ENCODE measurements at regions not wholly inside any gene's neighbourhood (a gene's known extent, or its start where the extent isn't known, plus 50 kb on each side); places are given as distances from the start of the nearest gene placed in this dataset.
A peak's percentile ranks its signal among the peaks of the same experiment; 100 is the strongest.

DNA sequence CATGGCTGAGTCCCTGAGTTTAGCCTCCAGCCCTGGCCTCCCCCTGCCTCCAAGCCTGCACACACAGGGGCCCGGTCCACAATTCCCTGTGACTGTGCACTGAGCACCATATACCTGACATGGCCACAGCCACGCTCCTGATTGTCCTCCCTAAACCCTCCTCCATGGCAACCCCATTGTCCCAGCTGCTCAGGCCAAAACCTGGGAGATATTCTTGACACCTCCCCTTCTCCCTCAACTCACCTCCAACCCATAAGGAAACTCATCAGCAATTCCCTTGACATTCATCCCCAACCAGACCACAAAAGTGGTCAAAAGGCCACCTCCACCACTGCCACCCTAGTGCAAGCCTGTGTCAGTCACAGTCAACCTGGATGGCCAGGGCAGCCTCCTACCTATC, 107.5 kb upstream of the MVB12B start:
- H2BK15ac ChIP-seq (ENCODE audit: low read length), result no peak overlapping the region
- no peaks in the 10 kb centered on the region for H3K23me2 ChIP-seq (ENCODE audit: low read depth, low read length)
- DNase-seq (ENCODE audit: low read depth in 1 of 2, low spot score in 2 of 2), result no peak
- ChIA-PET CTCF (ENCODE audit: partially characterized antibody) (interaction anchor here (0.7 to 1.0 kb wide), 2 partner anchors 9 to 69 kb away, joined by 3 read pairs; no protein-coding TSS in a partner anchor), POLR2A (ENCODE audit: partially characterized antibody) (no interaction called here)
- H3K79me1 ChIP-seq (ENCODE audit: low read depth, low read length), result no peaks in the 10 kb centered on the region
- no peaks in the 10 kb centered on the region for H3K36me3 ChIP-seq (ENCODE audit: control insufficient read depth in 2 of 4, insufficient read depth in 4 of 4, low read length in 3 of 4)
- no peak overlapping the region for H3K4ac ChIP-seq (replicated peaks; ENCODE audit: insufficient read length, low read depth, low read length)
- no peak overlapping the region for H2BK20ac ChIP-seq (ENCODE audit: low read length)
- H3K56ac ChIP-seq (replicated peaks; ENCODE audit: insufficient read length, low read depth, low read length), result no peak overlapping the region
- no peak overlapping the region for H2AFZ ChIP-seq (ENCODE audit: low read length)
- no peak overlapping the region for H4K91ac ChIP-seq (replicated peaks; ENCODE audit: insufficient read length, low read length)
- FAIRE-seq, result no peak
- no peak overlapping the region for H3K27ac ChIP-seq (ENCODE audit: low read depth, low read length)
- H2AK5ac ChIP-seq (ENCODE audit: low read depth, low read length), result 0 out of 2 replicates have a peak overlapping the region, but pooled peaks have one; percentile 13
- WGBS, 2 experiments (ENCODE audit: extremely low coverage in 1 of 2, insufficient coverage in 1 of 2, insufficient read length in 1 of 2, insufficient replicate concordance in 2 of 2, low coverage in 1 of 2, low lambda C conversion rate in 2 of 2, missing lambda C conversion rate in 1 of 2), result 100% methylated on average over 2 of the region's 2 CpGs; no CpG with 5 or more reads in 1 of the 2 experiments
- H3K9ac ChIP-seq (replicated peaks in 1 of 4; ENCODE audit: extremely low read depth in 1 of 4, low read depth in 3 of 4, low read length in 3 of 4), result no peak overlapping the region
- H3K18ac ChIP-seq (ENCODE audit: extremely low read depth, low read length), result no peak overlapping the region
- no peak overlapping the region for H3K14ac ChIP-seq (ENCODE audit: insufficient read length)
- H2BK12ac ChIP-seq (ENCODE audit: low read depth, low read length), result no peak overlapping the region
- peaks cover 2 to 7% (median 3%) of the 10 kb centered on the region in 4 experiments; a peak in 6 of 7 replicates for H3K4me1 ChIP-seq (replicated peaks in 1 of 4; ENCODE audit: control insufficient read depth in 3 of 4, insufficient read depth in 4 of 4, low read length in 3 of 4)
- H3K23ac ChIP-seq (ENCODE audit: insufficient read length), result no peak overlapping the region
- no peaks in the 10 kb centered on the region for H3K9me3 ChIP-seq (ENCODE audit: insufficient read depth in 2 of 2, low read depth in 1 of 2, low read length in 1 of 2)
- H3K27me3 ChIP-seq (replicated peaks in 1 of 4; ENCODE audit: control insufficient read depth in 3 of 4, extremely low read depth in 1 of 4, insufficient read depth in 3 of 4, low read length in 3 of 4), result peaks cover 0 to 20% (median 7%) of the 10 kb centered on the region in 4 experiments; a peak in 6 of 7 replicates
- no peak overlapping the region for H4K8ac ChIP-seq (ENCODE audit: extremely low read depth, insufficient read depth, low read length)
- H3K4me3 ChIP-seq (ENCODE audit: extremely low read depth in 1 of 4, insufficient read depth in 2 of 4, low read depth in 3 of 4, low read length in 4 of 4), result no peak overlapping the region
- H4K5ac ChIP-seq (ENCODE audit: insufficient read length, low read depth, low read length), result no peak overlapping the region
- H4K20me1 ChIP-seq (replicated peaks in 1 of 2; ENCODE audit: control insufficient read depth in 1 of 2, insufficient read depth in 2 of 2, low read length in 2 of 2), result no peaks in the 10 kb centered on the region
- H2BK5ac ChIP-seq (ENCODE audit: low read depth, low read length), result no peak overlapping the region
- H2BK120ac ChIP-seq (replicated peaks; ENCODE audit: low read depth, low read length), result no peak overlapping the region
- no peaks in the 10 kb centered on the region for H3K79me2 ChIP-seq (ENCODE audit: control insufficient read depth in 1 of 2, insufficient read depth in 2 of 2, low read length in 2 of 2)
- no peak overlapping the region for H3K4me2 ChIP-seq (ENCODE audit: insufficient read depth in 1 of 2, low read depth in 2 of 2, low read length in 2 of 2)
- no peak for TF ChIP-seq RNF2 (IDR thresholded peaks at IDR 0.05; ENCODE audit: borderline replicate concordance, low read depth, low read length, missing control alignments, poor library complexity, severe bottlenecking)
- no peak for TF ChIP-seq ZNF274 (IDR thresholded peaks at IDR 0.05; ENCODE audit: borderline replicate concordance, extremely low read depth, low read length)
- no peak for TF ChIP-seq EGR1 (IDR thresholded peaks at IDR 0.05; ENCODE audit: borderline replicate concordance, low read depth, low read length)
- no peak for TF ChIP-seq POU5F1 (IDR thresholded peaks at IDR 0.05; ENCODE audit: low read depth, low read length)
- TF ChIP-seq RAD21 (IDR thresholded peaks at IDR 0.05 in 1 of 2, conservative IDR thresholded peaks at IDR 0.05 in 1 of 2; ENCODE audit: low read depth in 2 of 2, low read length in 2 of 2), result no peak
- TF ChIP-seq HDAC2 (IDR thresholded peaks at IDR 0.05; ENCODE audit: borderline replicate concordance in 1 of 2, low read depth in 2 of 2, low read length in 2 of 2), result no peak
- TF ChIP-seq ASH2L (IDR thresholded peaks at IDR 0.05; ENCODE audit: low read length), result no peak
- TF ChIP-seq, protein P1, sequence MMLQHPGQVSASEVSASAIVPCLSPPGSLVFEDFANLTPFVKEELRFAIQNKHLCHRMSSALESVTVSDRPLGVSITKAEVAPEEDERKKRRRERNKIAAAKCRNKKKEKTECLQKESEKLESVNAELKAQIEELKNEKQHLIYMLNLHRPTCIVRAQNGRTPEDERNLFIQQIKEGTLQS (IDR thresholded peaks at IDR 0.05; ENCODE audit: insufficient read depth, low read depth, low read length), result no peak
- TF ChIP-seq NRF1 (IDR thresholded peaks at IDR 0.05; ENCODE audit: low read depth, low read length), result no peak
- no peak for TF ChIP-seq TAF1 (IDR thresholded peaks at IDR 0.05; ENCODE audit: low read depth, low read length)
- TF ChIP-seq JUN (IDR thresholded peaks at IDR 0.05; ENCODE audit: low read depth, low read length), result no peak
- TF ChIP-seq, protein P2, sequence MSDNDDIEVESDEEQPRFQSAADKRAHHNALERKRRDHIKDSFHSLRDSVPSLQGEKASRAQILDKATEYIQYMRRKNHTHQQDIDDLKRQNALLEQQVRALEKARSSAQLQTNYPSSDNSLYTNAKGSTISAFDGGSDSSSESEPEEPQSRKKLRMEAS (IDR thresholded peaks at IDR 0.05), result no peak
- TF ChIP-seq EZH2 (IDR thresholded peaks at IDR 0.05; ENCODE audit: low read depth, low read length, severe bottlenecking), result no peak
